IMR-90 (cell line): ENCODE measurements at regions not wholly inside any gene's neighbourhood (a gene's known extent, or its start where the extent isn't known, plus 50 kb on each side); places are given as distances from the start of the nearest gene placed in this dataset.

Experiments
- ATAC-seq: fragments of 200-7000 bp; cut with Tn5 transposase; 2 replicates; pipeline ENCODE4 v1.9.1; 2020; ENCODE audit warnings: low read depth, mild to moderate bottlenecking, moderate library complexity
- BruUV-seq: library from RNA; stranded (reverse); fragments of 400-500 nt; replicated peaks from 2 replicates; lab custom pipeline; 2021; lab: Mats Ljungman, UMichigan
- CTCF ChIA-PET: fragments of 300-600 bp; formaldehyde crosslinking; extraction: SDS; loops from one replicate; lab custom pipeline; 2021; ENCODE audit warnings: antibody characterized with exemption; lab: Yijun Ruan, JAX
- POLR2A ChIA-PET: fragments of 300-600 bp; sonication (Branson Sonifier 250); formaldehyde crosslinking; loops from one replicate; lab custom pipeline; 2022; ENCODE audit warnings: antibody characterized with exemption; ENCODE audit not compliant: unreplicated experiment; lab: Charles Lee
- DNase-seq: peaks from one replicate; pipeline ENCODE4 v3.0.0; 2013
- H2AFZ ChIP-seq: replicated peaks from 2 replicates; pipeline ENCODE3; 2013; ENCODE audit warnings: low read length, mild to moderate bottlenecking; ENCODE audit not compliant: poor library complexity
- H2AK5ac ChIP-seq: 2 replicates; pipeline ENCODE4 v1.6.1; 2013; ENCODE audit warnings: low read depth, low read length, inconsistent platforms
- H2AK9ac ChIP-seq: replicated peaks from 2 replicates; pipeline ENCODE3; 2013; ENCODE audit warnings: mild to moderate bottlenecking, low read depth, low read length, moderate library complexity; ENCODE audit not compliant: poor library complexity
- H2BK120ac ChIP-seq: 2 replicates; pipeline ENCODE4 v1.6.1; 2013; ENCODE audit warnings: low read depth, low read length, inconsistent platforms
- H2BK15ac ChIP-seq: 3 replicates; pipeline ENCODE4 v1.6.1; 2013; ENCODE audit warnings: low read depth, low read length, inconsistent platforms
- H2BK20ac ChIP-seq: 2 replicates; pipeline ENCODE4 v1.6.1; 2013; ENCODE audit warnings: low read depth, mild to moderate bottlenecking, inconsistent platforms, low read length, moderate library complexity
- H2BK5ac ChIP-seq: 2 replicates; pipeline ENCODE4 v1.6.1; 2013; ENCODE audit warnings: mild to moderate bottlenecking, low read depth, low read length, inconsistent platforms; ENCODE audit not compliant: poor library complexity, severe bottlenecking
- H3K14ac ChIP-seq: replicated peaks from 2 replicates; pipeline ENCODE4 v1.6.1; 2013; ENCODE audit warnings: low read depth, low read length, inconsistent platforms
- H3K18ac ChIP-seq: 2 replicates; pipeline ENCODE4 v1.6.1; 2013; ENCODE audit warnings: low read depth, low read length, control low read depth
- H3K23ac ChIP-seq: 2 replicates; pipeline ENCODE4 v1.6.1; 2013; ENCODE audit warnings: low read depth, low read length, inconsistent platforms
- H3K27ac ChIP-seq: 2 replicates; pipeline ENCODE4 v1.5.1; 2013; ENCODE audit warnings: mild to moderate bottlenecking, control low read depth, low read length; ENCODE audit not compliant: insufficient read depth
- H3K27me3 ChIP-seq: 2 replicates; pipeline ENCODE4 v1.6.1; 2013; ENCODE audit warnings: low read length; ENCODE audit not compliant: control insufficient read depth, insufficient read depth
- H3K36me3 ChIP-seq: 2 replicates; pipeline ENCODE4 v1.6.1; 2013; ENCODE audit warnings: low read length, mixed read lengths; ENCODE audit not compliant: control insufficient read depth, insufficient read depth
- H3K4ac ChIP-seq: 2 replicates; pipeline ENCODE4 v1.6.1; 2013; ENCODE audit warnings: low read depth, low read length, inconsistent platforms
- H3K4me1 ChIP-seq: 2 replicates; pipeline ENCODE4 v1.6.1; 2013; ENCODE audit warnings: low read length, mixed read lengths; ENCODE audit not compliant: control insufficient read depth, insufficient read depth
- H3K4me2 ChIP-seq: 2 replicates; pipeline ENCODE4 v1.6.1; 2013; ENCODE audit warnings: low read depth, mild to moderate bottlenecking, control low read depth, low read length, moderate library complexity
- H3K4me3 ChIP-seq: 2 replicates; pipeline ENCODE4 v1.5.1; 2013; ENCODE audit warnings: low read depth, mild to moderate bottlenecking, control low read depth, low read length, moderate library complexity; ENCODE audit not compliant: insufficient read depth
- H3K56ac ChIP-seq: 2 replicates; pipeline ENCODE4 v1.6.1; 2013; ENCODE audit warnings: low read length, inconsistent platforms; ENCODE audit not compliant: insufficient read depth; ENCODE audit errors: extremely low read depth
- H3K79me1 ChIP-seq, 2 experiments: 2 replicates each; pipeline ENCODE4 v1.6.1; 2013; ENCODE audit warnings: low read length in 2 of 2, inconsistent platforms in 1 of 2, low read depth in 1 of 2
- H3K9ac ChIP-seq: 2 replicates; pipeline ENCODE4 v1.6.1; 2013; ENCODE audit warnings: low read depth, low read length, control low read depth
- H3K9me1 ChIP-seq: 2 replicates; pipeline ENCODE4 v1.6.1; 2013; ENCODE audit warnings: low read length, inconsistent platforms; ENCODE audit not compliant: insufficient read depth
- H3K9me3 ChIP-seq: 2 replicates; pipeline ENCODE4 v1.6.1; 2013; ENCODE audit warnings: low read length; ENCODE audit not compliant: control insufficient read depth, insufficient read depth
- H4K20me1 ChIP-seq: 2 replicates; pipeline ENCODE4 v1.6.1; 2013; ENCODE audit warnings: low read length, inconsistent platforms; ENCODE audit not compliant: insufficient read depth
- H4K5ac ChIP-seq: 2 replicates; pipeline ENCODE4 v1.6.1; 2013; ENCODE audit warnings: mild to moderate bottlenecking, low read depth, low read length, control low read depth
- H4K8ac ChIP-seq, 2 experiments: 2 replicates each; pipeline ENCODE4 v1.6.1; 2013; ENCODE audit warnings: low read depth in 2 of 2, low read length in 2 of 2, control low read depth in 1 of 2, inconsistent platforms in 1 of 2
- H4K91ac ChIP-seq: 2 replicates; pipeline ENCODE4 v1.6.1; 2013; ENCODE audit warnings: low read depth, low read length, inconsistent platforms; ENCODE audit not compliant: insufficient read depth
- BHLHE40 ChIP-seq: fragments of 150-350 bp; IDR thresholded peaks from 2 replicates; pipeline ENCODE4 v1.6.1; 2016; ENCODE audit warnings: mild to moderate bottlenecking, low read depth, low read length
- CEBPB ChIP-seq: IDR thresholded peaks from 2 replicates; pipeline ENCODE4 v1.6.1; 2012; ENCODE audit warnings: low read depth, low read length, improper control_type of control experiment
- MAFK ChIP-seq: IDR thresholded peaks from 2 replicates; pipeline ENCODE4 v1.6.1; 2012; ENCODE audit warnings: low read depth, low read length, improper control_type of control experiment
- MAZ ChIP-seq: IDR thresholded peaks from 2 replicates; pipeline ENCODE4 v1.6.1; 2012; ENCODE audit warnings: low read depth, mild to moderate bottlenecking, low read length, improper control_type of control experiment, moderate library complexity, borderline replicate concordance
- POLR2A ChIP-seq: IDR thresholded peaks from 2 replicates; pipeline ENCODE4 v1.6.1; 2012; ENCODE audit warnings: mild to moderate bottlenecking, low read depth, low read length
- RCOR1 ChIP-seq: IDR thresholded peaks from 2 replicates; pipeline ENCODE4 v1.6.1; 2012; ENCODE audit warnings: mild to moderate bottlenecking, low read length, improper control_type of control experiment; ENCODE audit not compliant: insufficient replicate concordance
- SMC3 ChIP-seq: fragments of 150-350 bp; IDR thresholded peaks from 2 replicates; pipeline ENCODE4 v1.6.1; 2016; ENCODE audit warnings: low read depth, mild to moderate bottlenecking, antibody characterized with exemption, low read length, moderate library complexity
- USF2 ChIP-seq: fragments of 150-350 bp; IDR thresholded peaks from 2 replicates; pipeline ENCODE4 v1.6.1; 2017; ENCODE audit warnings: mild to moderate bottlenecking, antibody characterized with exemption, low read length, low read depth
- WGBS, 2 experiments: methylation state at CpG; one replicate each; pipeline versions ENCODE4 v1.1.5 to v1.1.7; 2013; ENCODE audit warnings: missing lambda C conversion rate in 2 of 2; ENCODE audit not compliant: insufficient read length in 1 of 2; ENCODE audit errors: extremely low coverage in 2 of 2; 5-methylcytosine and 5-hydroxymethylcytosine counted together
- dilution Hi-C: fragments of 300-500 bp; cut with HindIII; formaldehyde crosslinking; loops from one replicate; pipeline ENCODE4 v1.14.3; 2018; ENCODE audit warnings: low sequenced_read_pairs; ENCODE audit not compliant: unreplicated experiment
- in situ Hi-C: fragments of 300-500 bp; cut with MboI; formaldehyde crosslinking; loops from 3 replicates; pipeline ENCODE4 v1.14.3; 2019; ENCODE audit warnings: low sequenced_read_pairs, inconsistent platforms, mixed read lengths
- intact Hi-C: fragments of 100-400 bp; cut with micrococcal nuclease; formaldehyde crosslinking; loops from 2 replicates; pipeline ENCODE4 v1.10.0; 2022

DNA sequence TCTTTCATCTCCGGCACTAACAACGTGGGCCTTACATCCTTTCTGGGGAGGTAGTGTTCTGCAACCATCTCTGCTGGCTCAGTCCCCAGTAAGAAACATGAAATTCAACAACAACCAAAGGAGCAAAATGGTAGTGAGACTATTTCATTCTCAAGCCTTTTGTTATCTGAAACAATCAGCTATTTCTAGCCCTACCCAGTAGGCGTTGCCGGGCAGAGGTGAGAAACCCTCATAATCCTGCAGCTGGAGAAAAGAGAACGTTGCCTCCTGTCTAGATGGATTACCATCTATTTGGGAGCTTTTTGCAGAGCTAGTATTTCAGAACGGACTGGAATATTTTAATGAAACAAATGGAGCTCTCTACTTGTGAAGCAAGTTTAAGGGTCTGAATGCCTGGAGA, 66.4 kb upstream of the GPR174 start:
- dilution Hi-C loops: no loop called here

More for the DNA sequence above, 66.4 kb upstream of the GPR174 start:
- H3K27me3 ChIP-seq: no peaks in the 10 kb centered on the region
- no peaks in the 10 kb centered on the region for H3K79me1 ChIP-seq
- TF ChIP-seq MAZ (no peak), POLR2A (no peak), SMC3 (no peak), USF2 (no peak), CEBPB (no peak), MAFK (no peak), RCOR1 (no peak), BHLHE40 (no peak)
- no peak overlapping the region for H2BK5ac ChIP-seq
- no CpG with 5 or more reads among the region's 6 CpGs for WGBS, 2 experiments
- H4K5ac ChIP-seq: no peak overlapping the region
- H3K14ac ChIP-seq: no peak overlapping the region
- H3K4ac ChIP-seq: no peak overlapping the region
- H3K27ac ChIP-seq: no peak overlapping the region
- no TSS peak for BruUV-seq
- intact Hi-C loops (no loop called here), in situ Hi-C loops (loop anchor here (25.0 kb wide), 1 partner anchor 516 kb away; no protein-coding TSS in a partner anchor)
- no peaks in the 10 kb centered on the region for H3K36me3 ChIP-seq
- no peaks in the 10 kb centered on the region for H4K20me1 ChIP-seq
- H3K4me3 ChIP-seq: no peak overlapping the region
- CTCF ChIA-PET: interaction anchor here (0.6 kb wide), 1 partner anchor 523 kb away, joined by 3 read pairs; no protein-coding TSS in a partner anchor
- H2BK15ac ChIP-seq: no peak overlapping the region
- H3K4me1 ChIP-seq: no peaks in the 10 kb centered on the region
- no peak for ATAC-seq
- H3K9me1 ChIP-seq: no peaks in the 10 kb centered on the region
- DNase-seq: no peak
- no peak overlapping the region for H2AFZ ChIP-seq
- no peak overlapping the region for H2BK120ac ChIP-seq
- H2AK5ac ChIP-seq: no peak overlapping the region
- no peak overlapping the region for H2BK20ac ChIP-seq
- no peak overlapping the region for H4K8ac ChIP-seq
- H3K9ac ChIP-seq: no peak overlapping the region
- POLR2A ChIA-PET: no interaction called here
- no peak overlapping the region for H4K91ac ChIP-seq
- no peak overlapping the region for H3K56ac ChIP-seq
- H3K23ac ChIP-seq: no peak overlapping the region
- H3K9me3 ChIP-seq: no peaks in the 10 kb centered on the region
- H2AK9ac ChIP-seq: no peak overlapping the region
- H3K4me2 ChIP-seq: no peak overlapping the region
- no peak overlapping the region for H3K18ac ChIP-seq
